Endothelial cell of umbilical vein (primary cell): ENCODE measurements at regions not wholly inside any gene's neighbourhood (a gene's known extent, or its start where the extent isn't known, plus 50 kb on each side); places are given as distances from the start of the nearest gene placed in this dataset.
"Not testable (repeated sequence)": the region's sequence is repeated elsewhere in the genome, so short reads cannot be mapped to it uniquely, and the experiment has no call there.

Source experiments
- FOS ChIP-seq: IDR thresholded peaks from 2 replicates; pipeline ENCODE4 v1.6.1; 2011; ENCODE audit warnings: mild to moderate bottlenecking, low read length, moderate library complexity, borderline replicate concordance; ENCODE audit not compliant: insufficient read depth
- JUN ChIP-seq: IDR thresholded peaks from 2 replicates; pipeline ENCODE4 v1.6.1; 2011; ENCODE audit warnings: borderline replicate concordance, low read depth; ENCODE audit not compliant: insufficient read length, insufficient read depth
- POLR2A ChIP-seq: IDR thresholded peaks from 2 replicates; pipeline ENCODE4 v1.6.1; 2012; ENCODE audit warnings: low read depth, mild to moderate bottlenecking, control low read depth, low read length
- POLR2AphosphoS5 ChIP-seq: IDR thresholded peaks from 2 replicates; pipeline ENCODE4 v1.6.1; 2012; ENCODE audit warnings: low read depth, mild to moderate bottlenecking, control low read depth, low read length, moderate library complexity; ENCODE audit not compliant: insufficient read depth
- TF ChIP-seq, protein P1 (sequence below): IDR thresholded peaks from 2 replicates; pipeline ENCODE4 v1.6.1; 2011; ENCODE audit not compliant: insufficient read depth, insufficient read length
- TF ChIP-seq, protein P2 (sequence below), 2 donors: IDR thresholded peaks; 1 replicate in 1 of 2; 2 replicates in 1 of 2; pipeline ENCODE4 v1.5.1; 2011; ENCODE audit warnings: low read length in 2 of 2, mild to moderate bottlenecking in 2 of 2, moderate library complexity in 2 of 2, control low read depth in 1 of 2, inconsistent platforms in 1 of 2, low read depth in 1 of 2; ENCODE audit not compliant: insufficient read depth in 1 of 2; ENCODE audit errors: extremely low read depth in 1 of 2

DNA sequence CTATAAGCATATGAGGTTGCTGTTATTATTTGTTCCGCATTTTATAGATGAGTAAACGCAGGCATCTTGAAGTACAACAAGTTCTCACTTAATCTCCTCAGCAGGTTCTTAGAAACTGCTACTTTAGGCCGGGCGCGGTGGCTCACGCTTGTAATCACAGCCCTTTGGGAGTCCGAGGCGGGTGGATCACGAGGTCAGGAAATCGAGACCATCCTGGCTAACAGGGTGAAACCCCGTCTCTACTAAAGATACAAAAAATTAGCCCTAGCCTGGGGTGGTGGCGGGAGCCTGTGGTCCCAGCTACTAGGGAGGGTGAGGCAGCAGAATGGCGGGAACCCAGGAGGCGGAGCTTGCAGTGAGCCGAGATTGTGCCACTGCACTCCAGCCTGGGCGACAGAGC is 458.5 kb downstream of the BRINP3 start:
- TF ChIP-seq, protein P1, sequence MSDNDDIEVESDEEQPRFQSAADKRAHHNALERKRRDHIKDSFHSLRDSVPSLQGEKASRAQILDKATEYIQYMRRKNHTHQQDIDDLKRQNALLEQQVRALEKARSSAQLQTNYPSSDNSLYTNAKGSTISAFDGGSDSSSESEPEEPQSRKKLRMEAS: not testable (repeated sequence)
- TF ChIP-seq, protein P2, sequence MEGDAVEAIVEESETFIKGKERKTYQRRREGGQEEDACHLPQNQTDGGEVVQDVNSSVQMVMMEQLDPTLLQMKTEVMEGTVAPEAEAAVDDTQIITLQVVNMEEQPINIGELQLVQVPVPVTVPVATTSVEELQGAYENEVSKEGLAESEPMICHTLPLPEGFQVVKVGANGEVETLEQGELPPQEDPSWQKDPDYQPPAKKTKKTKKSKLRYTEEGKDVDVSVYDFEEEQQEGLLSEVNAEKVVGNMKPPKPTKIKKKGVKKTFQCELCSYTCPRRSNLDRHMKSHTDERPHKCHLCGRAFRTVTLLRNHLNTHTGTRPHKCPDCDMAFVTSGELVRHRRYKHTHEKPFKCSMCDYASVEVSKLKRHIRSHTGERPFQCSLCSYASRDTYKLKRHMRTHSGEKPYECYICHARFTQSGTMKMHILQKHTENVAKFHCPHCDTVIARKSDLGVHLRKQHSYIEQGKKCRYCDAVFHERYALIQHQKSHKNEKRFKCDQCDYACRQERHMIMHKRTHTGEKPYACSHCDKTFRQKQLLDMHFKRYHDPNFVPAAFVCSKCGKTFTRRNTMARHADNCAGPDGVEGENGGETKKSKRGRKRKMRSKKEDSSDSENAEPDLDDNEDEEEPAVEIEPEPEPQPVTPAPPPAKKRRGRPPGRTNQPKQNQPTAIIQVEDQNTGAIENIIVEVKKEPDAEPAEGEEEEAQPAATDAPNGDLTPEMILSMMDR (IDR thresholded peaks at IDR 0.05; ENCODE audit: extremely low read depth in 1 of 2, insufficient read depth in 1 of 2, low read depth in 1 of 2, low read length in 2 of 2): not testable (repeated sequence)
- TF ChIP-seq POLR2A, JUN, POLR2AphosphoS5, FOS: not testable (repeated sequence)
